C4-2B (cell line): ENCODE measurements at regions not wholly inside any gene's neighbourhood (a gene's known extent, or its start where the extent isn't known, plus 50 kb on each side); places are given as distances from the start of the nearest gene placed in this dataset.

Source experiments
- ZFX ChIP-seq: fragments of 450-650 bp; IDR thresholded peaks from 2 replicates; pipeline ENCODE4 v1.6.1; 2017
- TF ChIP-seq, protein P1 (sequence below): fragments of 450-650 bp; conservative IDR thresholded peaks from 2 replicates; pipeline ENCODE4 v1.5.1; 2017; ENCODE audit warnings: mild to moderate bottlenecking

DNA sequence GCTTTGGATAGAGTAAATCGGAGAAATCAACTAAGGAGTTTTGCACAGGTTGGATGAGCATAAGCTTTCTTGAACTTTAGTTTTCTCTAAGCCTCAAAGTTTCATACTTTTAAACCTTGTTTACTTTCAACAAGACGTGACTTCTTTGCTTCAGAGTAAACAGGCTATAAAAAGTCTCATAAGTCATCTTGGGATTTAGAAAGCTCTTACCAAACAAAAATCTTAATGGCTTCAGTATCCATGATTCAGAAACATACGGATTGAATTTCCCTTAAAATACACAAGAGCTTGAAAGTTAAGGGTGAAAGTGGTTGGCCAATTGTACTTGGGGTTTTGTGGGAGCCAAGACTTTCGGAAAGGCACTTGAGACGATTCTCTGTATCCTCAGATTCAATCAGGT, 270.9 kb upstream of the ANKH start:
- TF ChIP-seq, protein P1, sequence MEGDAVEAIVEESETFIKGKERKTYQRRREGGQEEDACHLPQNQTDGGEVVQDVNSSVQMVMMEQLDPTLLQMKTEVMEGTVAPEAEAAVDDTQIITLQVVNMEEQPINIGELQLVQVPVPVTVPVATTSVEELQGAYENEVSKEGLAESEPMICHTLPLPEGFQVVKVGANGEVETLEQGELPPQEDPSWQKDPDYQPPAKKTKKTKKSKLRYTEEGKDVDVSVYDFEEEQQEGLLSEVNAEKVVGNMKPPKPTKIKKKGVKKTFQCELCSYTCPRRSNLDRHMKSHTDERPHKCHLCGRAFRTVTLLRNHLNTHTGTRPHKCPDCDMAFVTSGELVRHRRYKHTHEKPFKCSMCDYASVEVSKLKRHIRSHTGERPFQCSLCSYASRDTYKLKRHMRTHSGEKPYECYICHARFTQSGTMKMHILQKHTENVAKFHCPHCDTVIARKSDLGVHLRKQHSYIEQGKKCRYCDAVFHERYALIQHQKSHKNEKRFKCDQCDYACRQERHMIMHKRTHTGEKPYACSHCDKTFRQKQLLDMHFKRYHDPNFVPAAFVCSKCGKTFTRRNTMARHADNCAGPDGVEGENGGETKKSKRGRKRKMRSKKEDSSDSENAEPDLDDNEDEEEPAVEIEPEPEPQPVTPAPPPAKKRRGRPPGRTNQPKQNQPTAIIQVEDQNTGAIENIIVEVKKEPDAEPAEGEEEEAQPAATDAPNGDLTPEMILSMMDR: no peak
- TF ChIP-seq ZFX: no peak
